ENCODE measurements at regions not wholly inside any gene's neighbourhood (a gene's known extent, or its start where the extent isn't known, plus 50 kb on each side); places are given as distances from the start of the nearest gene placed in this dataset.

DNA sequence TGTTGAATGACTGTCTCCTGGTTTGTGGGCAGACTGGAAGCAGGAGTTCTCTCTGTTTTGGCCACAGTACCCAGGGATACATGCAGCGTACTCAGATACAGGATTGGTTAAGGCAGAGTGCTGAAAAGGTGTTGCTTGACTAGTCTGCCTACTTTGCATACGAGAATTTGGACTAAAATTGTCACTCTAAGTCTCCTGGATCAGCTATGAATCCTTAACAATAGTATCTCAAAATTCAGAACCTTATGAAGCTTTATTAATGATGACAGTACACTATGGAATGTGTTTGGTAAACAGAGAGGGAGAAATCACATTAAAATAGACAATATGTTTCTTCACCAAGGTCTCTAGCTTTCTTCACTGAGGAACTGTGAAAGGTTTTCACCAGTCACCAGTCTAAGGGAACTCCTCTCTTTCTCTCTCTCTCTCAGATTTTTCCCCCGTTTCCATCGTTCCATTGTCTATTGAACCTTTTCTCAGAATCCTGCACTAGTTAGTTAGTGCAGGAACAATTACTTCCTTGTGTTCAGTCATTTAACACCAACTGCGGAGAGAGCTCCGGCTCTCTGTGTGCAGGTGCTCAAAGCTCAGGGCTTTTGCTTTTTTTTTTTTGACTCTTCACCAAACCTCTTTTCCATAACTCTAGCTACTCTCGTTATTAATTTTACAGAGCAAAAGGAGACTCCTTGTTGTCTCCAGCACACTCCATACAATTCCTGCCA, 85.9 kb upstream of the FNDC3B start:
- Histone ChIP-seq H3K27me3 (no peaks in the 10 kb centered on the region), H3K4me1 (no peaks in the 10 kb centered on the region), H3K27ac (no peak overlapping the region), H3K9me3 (no peaks in the 10 kb centered on the region), H3K4me3 (no peak overlapping the region), H3K36me3 (no peaks in the 10 kb centered on the region)
- intact Hi-C loops (cut with DNase I; ENCODE audit: low total_unique reads), result no loop called here
- TF ChIP-seq CTCF (IDR thresholded peaks at IDR 0.05), result no peak
- no peak for DNase-seq

- no peak for DNase-seq
- intact Hi-C loops (cut with DNase I; ENCODE audit: low total_unique reads), result no loop called here
- H3K36me3 ChIP-seq, result no peaks in the 10 kb centered on the region
- H3K4me1 ChIP-seq, result no peaks in the 10 kb centered on the region
- H3K9me3 ChIP-seq, result no peaks in the 10 kb centered on the region
- H3K4me3 ChIP-seq, result no peak overlapping the region
- H3K27ac ChIP-seq, result no peak overlapping the region
- TF ChIP-seq CTCF (IDR thresholded peaks at IDR 0.05), result no peak
- no peaks in the 10 kb centered on the region for H3K27me3 ChIP-seq
Observed at GRCh38 chr3:171954690-171955383, 84.5 kb upstream of the FNDC3B start.

DNA sequence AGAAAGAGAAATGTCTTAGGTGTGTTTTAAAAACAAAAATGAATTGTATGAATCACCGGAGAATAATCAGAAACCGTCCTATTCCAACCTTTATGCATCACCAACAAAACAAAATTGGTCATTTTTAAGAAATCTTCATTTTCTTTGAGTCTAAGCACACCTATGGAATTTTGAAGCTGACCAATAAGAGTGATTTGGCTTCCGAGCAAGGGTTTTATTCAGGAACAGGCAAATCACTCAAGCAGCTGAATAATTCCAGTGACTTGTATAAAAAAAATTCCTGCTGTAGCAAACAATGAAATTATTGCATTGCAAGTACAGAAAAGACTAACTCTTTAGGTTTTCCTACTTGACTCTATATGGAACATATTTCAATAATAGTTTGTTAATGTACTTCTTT, 83.8 kb upstream of the FNDC3B start:
- no peak for DNase-seq
- intact Hi-C loops (cut with DNase I; ENCODE audit: low total_unique reads), result no loop called here
- no peaks in the 10 kb centered on the region for H3K4me1 ChIP-seq

DNA sequence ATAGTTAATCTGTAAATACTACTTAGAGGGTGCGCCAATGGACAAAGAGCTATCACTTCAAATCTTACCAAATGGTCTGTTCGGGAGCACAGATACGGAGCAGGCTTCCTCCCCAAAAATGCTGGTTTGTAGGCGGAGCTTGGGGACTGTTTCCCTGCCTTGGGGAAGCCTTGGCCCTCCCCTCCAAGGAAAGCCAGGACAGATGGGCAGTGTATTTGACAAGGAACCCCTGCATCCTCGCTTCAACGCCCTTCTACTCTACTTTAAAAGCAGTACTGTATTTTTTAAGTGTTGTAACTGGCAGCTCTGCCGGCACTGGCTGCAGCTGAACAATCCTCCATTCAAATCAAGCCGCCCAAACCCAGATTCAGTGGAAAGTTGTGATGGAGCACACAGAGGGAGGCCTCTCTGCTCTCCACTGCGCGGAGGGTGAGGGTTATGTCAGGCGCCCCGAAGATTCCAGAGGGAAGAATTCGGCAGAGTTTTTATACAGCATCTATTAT, 83.1 kb upstream of the FNDC3B start:
- Histone ChIP-seq H3K36me3 (no peaks in the 10 kb centered on the region), H3K27ac (no peak overlapping the region), H3K4me1 (no peaks in the 10 kb centered on the region), H3K9me3 (no peaks in the 10 kb centered on the region), H3K27me3 (no peaks in the 10 kb centered on the region), H3K4me3 (no peak overlapping the region)
- no peak for TF ChIP-seq CTCF (IDR thresholded peaks at IDR 0.05)
- intact Hi-C loops (cut with DNase I; ENCODE audit: low total_unique reads), result no loop called here
- no peak for DNase-seq

More for the DNA sequence above, 83.8 kb upstream of the FNDC3B start:
- no peaks in the 10 kb centered on the region for H3K9me3 ChIP-seq
- no peak for TF ChIP-seq CTCF (IDR thresholded peaks at IDR 0.05)
- no peaks in the 10 kb centered on the region for H3K27me3 ChIP-seq
- no peak overlapping the region for H3K4me3 ChIP-seq
- no peak overlapping the region for H3K27ac ChIP-seq
- H3K36me3 ChIP-seq, result no peaks in the 10 kb centered on the region

- H3K27me3 ChIP-seq, result no peaks in the 10 kb centered on the region
- H3K4me1 ChIP-seq, result no peaks in the 10 kb centered on the region
- no peaks in the 10 kb centered on the region for H3K9me3 ChIP-seq
- no peak for TF ChIP-seq CTCF (IDR thresholded peaks at IDR 0.05)
- H3K27ac ChIP-seq, result no peak overlapping the region
- no peaks in the 10 kb centered on the region for H3K36me3 ChIP-seq
- no peak for DNase-seq
- no peak overlapping the region for H3K4me3 ChIP-seq
- intact Hi-C loops (cut with DNase I; ENCODE audit: low total_unique reads), result no loop called here
Observed at GRCh38 chr3:171956705-171957104, 82.7 kb upstream of the FNDC3B start.

Measured in tibial artery (tissue), 4 donors.